GM12878 (cell line): ENCODE measurements at regions not wholly inside any gene's neighbourhood (a gene's known extent, or its start where the extent isn't known, plus 50 kb on each side); places are given as distances from the start of the nearest gene placed in this dataset.

Source experiments
- ATAC-seq: fragments of 200-7000 bp; cut with Tn5 transposase; 3 replicates; pipeline ENCODE4 v1.9.1; 2020; ENCODE audit warnings: mild to moderate bottlenecking, moderate library complexity
- BruUV-seq: library from RNA; stranded (reverse); fragments of 400-500 nt; replicated peaks from 2 replicates; lab custom pipeline; 2021; lab: Mats Ljungman, UMichigan
- CTCF ChIA-PET: fragments of 300-600 bp; sonication (Branson Sonifier 250); formaldehyde crosslinking; extraction: SDS; loops from one replicate; lab custom pipeline; 2021; ENCODE audit warnings: inconsistent platforms; lab: Yijun Ruan, JAX
- POLR2A ChIA-PET: fragments of 350-600 bp; formaldehyde crosslinking; extraction: SDS; loops from one replicate; lab custom pipeline; 2021; ENCODE audit warnings: inconsistent platforms; lab: Charles Lee
- RAD21 ChIA-PET: fragments of 300-600 bp; sonication (Branson Sonifier 250); formaldehyde crosslinking; loops from one replicate; lab custom pipeline; 2023; ENCODE audit warnings: antibody characterized with exemption; ENCODE audit not compliant: unreplicated experiment; lab: Charles Lee
- SMC1A ChIA-PET: fragments of 300-600 bp; sonication (Branson Sonifier 250); formaldehyde crosslinking; loops from one replicate; lab custom pipeline; 2023; ENCODE audit not compliant: unreplicated experiment, uncharacterized antibody; lab: Charles Lee
- DNase-seq: peaks from one replicate; pipeline ENCODE4 v3.0.0-alpha.2; 2011; ENCODE audit warnings: low read depth, low spot score
- FAIRE-seq: peaks from 3 replicates; lab custom pipeline; 2011; peaks lifted over from hg19 to GRCh38; lab: Jason Lieb, UNC
- H2AFZ ChIP-seq: 2 replicates; pipeline ENCODE4 v1.6.0; 2011; ENCODE audit warnings: low read depth, low read length, control low read depth; ENCODE audit not compliant: control insufficient read depth
- H3K27ac ChIP-seq: 2 replicates; pipeline ENCODE4 v1.5.1; 2011; ENCODE audit warnings: control low read depth; ENCODE audit not compliant: control insufficient read depth, insufficient read depth
- H3K27me3 ChIP-seq, 2 experiments: replicated peaks in 1 of 2; 2 replicates each; pipeline versions ENCODE4 v1.6.0 to v1.6.1; 2011; ENCODE audit warnings: low read length in 1 of 2; ENCODE audit not compliant: control insufficient read depth in 2 of 2, insufficient read depth in 2 of 2
- H3K36me3 ChIP-seq, 2 experiments: 2 replicates each; pipeline ENCODE4 v1.5.1; 2011; ENCODE audit warnings: low read length in 1 of 2; ENCODE audit not compliant: control insufficient read depth in 2 of 2, insufficient read depth in 2 of 2
- H3K4me1 ChIP-seq: 2 replicates; pipeline ENCODE4 v1.6.1; 2011; ENCODE audit warnings: mild to moderate bottlenecking, low read length, moderate library complexity, mixed read lengths; ENCODE audit not compliant: control insufficient read depth, insufficient read depth
- H3K4me2 ChIP-seq: 2 replicates; pipeline ENCODE4 v1.6.0; 2011; ENCODE audit warnings: control low read depth; ENCODE audit not compliant: control insufficient read depth, insufficient read depth
- H3K4me3 ChIP-seq: fragments of 200-600 bp; sonication (generic); 2 replicates; pipeline ENCODE4 v1.5.1; 2016
- H3K79me2 ChIP-seq: 2 replicates; pipeline ENCODE4 v1.6.0; 2011; ENCODE audit warnings: low read length; ENCODE audit not compliant: control insufficient read depth, insufficient read depth
- H3K9ac ChIP-seq: 2 replicates; pipeline ENCODE4 v1.8.0; 2011; ENCODE audit warnings: low read length, control low read depth, mixed read lengths; ENCODE audit not compliant: control insufficient read depth, insufficient read depth
- H3K9me3 ChIP-seq: replicated peaks from 3 replicates; pipeline ENCODE4 v1.5.1; 2011; ENCODE audit warnings: mild to moderate bottlenecking, low read length; ENCODE audit not compliant: control insufficient read depth, insufficient read depth
- H4K20me1 ChIP-seq: 2 replicates; pipeline ENCODE4 v1.6.0; 2011; ENCODE audit not compliant: control insufficient read depth, insufficient read depth
- BCL11A ChIP-seq: IDR thresholded peaks from 2 replicates; pipeline ENCODE4 v1.6.1; 2011; ENCODE audit warnings: low read depth, low read length
- BCLAF1 ChIP-seq: fragments of 450-650 bp; IDR thresholded peaks from 2 replicates; pipeline ENCODE4 v1.6.1; 2017; ENCODE audit warnings: antibody characterized with exemption, mild to moderate bottlenecking, moderate library complexity
- MXI1 ChIP-seq: fragments of 150-350 bp; IDR thresholded peaks from 2 replicates; pipeline ENCODE4 v1.6.1; 2011; ENCODE audit warnings: low read depth, mild to moderate bottlenecking, inconsistent platforms, low read length, improper control_type of control experiment
- PKNOX1 ChIP-seq: fragments of 450-650 bp; IDR thresholded peaks from 2 replicates; pipeline ENCODE4 v1.6.1; 2016; ENCODE audit warnings: mild to moderate bottlenecking
- TAF1 ChIP-seq: IDR thresholded peaks from 2 replicates; pipeline ENCODE4 v1.6.1; 2011; ENCODE audit warnings: mild to moderate bottlenecking, low read depth, low read length, borderline replicate concordance
- ZNF24 ChIP-seq: fragments of 450-650 bp; IDR thresholded peaks from 2 replicates; pipeline ENCODE4 v1.6.1; 2017; ENCODE audit warnings: antibody characterized with exemption, mild to moderate bottlenecking
- WGBS: methylation state at CpG from one replicate; pipeline ENCODE4 v1.1.6; 2016; ENCODE audit warnings: low lambda C conversion rate; ENCODE audit not compliant: insufficient replicate concordance, insufficient coverage; ENCODE audit errors: missing lambda C conversion rate; 5-methylcytosine and 5-hydroxymethylcytosine counted together
- in situ Hi-C: fragments of 300-500 bp; cut with MboI; formaldehyde crosslinking; loops from 9 replicates; pipeline ENCODE4 v1.14.3; 2018; ENCODE audit warnings: mixed read lengths
- intact Hi-C: fragments of 100-400 bp; cut with micrococcal nuclease; formaldehyde crosslinking; loops from one replicate; pipeline ENCODE4 v1.14.2; 2022; ENCODE audit not compliant: unreplicated experiment

GRCh38 chr11:134645576-134645975, 233.5 kb upstream of the B3GAT1 start:
- H3K9ac ChIP-seq = no peak overlapping the region
- no peak for ATAC-seq
- WGBS = 41% methylated on average over 5 of the region's 5 CpGs
- FAIRE-seq = no peak
- no peak overlapping the region for H3K27ac ChIP-seq
- H3K9me3 ChIP-seq = no peaks in the 10 kb centered on the region
- in situ Hi-C loops (no loop called here), intact Hi-C loops (no loop called here)
- DNase-seq = no peak
- ChIA-PET CTCF (no interaction called here), SMC1A (no interaction called here), POLR2A (no interaction called here), RAD21 (no interaction called here)
- no TSS peak for BruUV-seq
- H4K20me1 ChIP-seq = no peaks in the 10 kb centered on the region
- H3K27me3 ChIP-seq = no peaks in the 10 kb centered on the region; a peak in 3 of 4 replicates
- no peaks in the 10 kb centered on the region for H3K36me3 ChIP-seq
- H3K4me3 ChIP-seq = no peak overlapping the region
- no peaks in the 10 kb centered on the region; the same call in 1 of the 2 replicates for H3K4me1 ChIP-seq
- H2AFZ ChIP-seq = no peak overlapping the region
- H3K4me2 ChIP-seq = no peak overlapping the region
- no peaks in the 10 kb centered on the region for H3K79me2 ChIP-seq
- TF ChIP-seq BCLAF1 (no peak), PKNOX1 (no peak), MXI1 (no peak), BCL11A (no peak), ZNF24 (no peak), TAF1 (no peak)
